GM12891 (cell line): ENCODE measurements at regions not wholly inside any gene's neighbourhood (a gene's known extent, or its start where the extent isn't known, plus 50 kb on each side); places are given as distances from the start of the nearest gene placed in this dataset.

Experiments
- PAX5 ChIP-seq: IDR thresholded peaks from 2 replicates; pipeline ENCODE4 v1.6.1; 2011; ENCODE audit warnings: low read length, moderate library complexity, mild to moderate bottlenecking; ENCODE audit not compliant: insufficient read depth, severe bottlenecking
- POLR2A ChIP-seq: IDR thresholded peaks from 2 replicates; pipeline ENCODE4 v1.6.1; 2011; ENCODE audit warnings: low read depth, low read length, control low read depth
- POLR2AphosphoS5 ChIP-seq: IDR thresholded peaks from 2 replicates; pipeline ENCODE4 v1.6.1; 2011; ENCODE audit warnings: low read depth, low read length, control low read depth
- POU2F2 ChIP-seq: IDR thresholded peaks from 2 replicates; pipeline ENCODE4 v1.6.1; 2011; ENCODE audit warnings: low read depth, mild to moderate bottlenecking, control low read depth, low read length, moderate library complexity
- SPI1 ChIP-seq: IDR thresholded peaks from 2 replicates; pipeline ENCODE4 v1.6.1; 2011; ENCODE audit warnings: low read depth, low read length, control low read depth
- TAF1 ChIP-seq: IDR thresholded peaks from 2 replicates; pipeline ENCODE4 v1.6.1; 2011; ENCODE audit warnings: low read depth, low read length, control low read depth

GRCh38 chr2:186940463-186940862 lies 91.5 kb upstream of the ZSWIM2 start:
- TF ChIP-seq TAF1: no peak
- no peak for TF ChIP-seq SPI1
- TF ChIP-seq POLR2AphosphoS5: no peak
- no peak for TF ChIP-seq POLR2A
- TF ChIP-seq POU2F2: no peak
- TF ChIP-seq PAX5: no peak
